ENCODE measurements at regions not wholly inside any gene's neighbourhood (a gene's known extent, or its start where the extent isn't known, plus 50 kb on each side); places are given as distances from the start of the nearest gene placed in this dataset.

DNA sequence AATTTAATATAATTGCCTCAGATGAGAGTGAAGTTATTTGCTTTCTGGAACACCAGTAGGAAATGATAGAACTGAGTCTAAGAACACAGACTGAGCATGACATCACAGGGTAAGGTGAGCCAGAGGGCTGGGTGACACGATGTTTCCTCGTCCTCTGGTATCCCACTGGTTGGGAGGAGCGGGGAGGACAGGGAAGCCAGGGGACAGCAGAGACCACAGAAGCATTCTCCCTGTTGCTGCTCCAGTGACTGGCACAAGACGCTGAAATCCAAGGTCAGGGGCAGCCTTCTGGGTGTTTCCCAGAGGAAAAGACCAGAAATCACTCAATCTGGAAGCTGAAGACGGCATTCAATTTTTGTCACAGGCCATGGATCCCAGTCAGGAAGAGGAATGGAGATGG lies 363.4 kb upstream of the SOX11 start:
- Histone ChIP-seq H3K9me3 (ENCODE audit: control insufficient read depth, low read length) (no peaks in the 10 kb centered on the region), H3K4me3 (ENCODE audit: low read length) (no peak overlapping the region), H3K27me3 (ENCODE audit: control insufficient read depth, insufficient read depth, low read length) (no peaks in the 10 kb centered on the region), H3K36me3 (ENCODE audit: control insufficient read depth, insufficient read depth, low read length) (no peaks in the 10 kb centered on the region), H3K9ac (ENCODE audit: low read length) (no peak overlapping the region), H3K4me1 (ENCODE audit: control insufficient read depth, insufficient read depth, low read length) (no peaks in the 10 kb centered on the region)

DNA sequence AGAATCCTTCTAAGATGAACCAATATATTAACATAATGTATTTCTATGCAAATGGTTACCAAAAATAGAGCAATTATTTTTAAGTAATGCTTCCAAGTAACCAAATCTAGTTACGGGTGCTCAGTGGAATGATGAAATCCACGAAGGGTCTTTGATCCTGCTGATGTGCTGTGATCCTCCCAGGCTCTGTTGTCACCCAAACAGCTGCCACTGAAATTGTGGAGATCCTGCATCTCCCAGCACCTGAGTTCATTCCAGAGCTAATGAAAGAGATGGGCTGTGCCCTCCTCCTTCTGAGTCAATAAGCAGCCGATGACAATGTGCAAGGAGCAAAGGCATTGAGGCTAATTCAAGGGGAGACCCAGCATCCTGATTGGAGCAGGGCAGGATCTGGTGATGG lies 362.4 kb upstream of the SOX11 start:
- H3K4me3 ChIP-seq (ENCODE audit: low read length): no peak overlapping the region
- H3K36me3 ChIP-seq (ENCODE audit: control insufficient read depth, insufficient read depth, low read length): no peaks in the 10 kb centered on the region
- no peak overlapping the region for H3K9ac ChIP-seq (ENCODE audit: low read length)
- no peaks in the 10 kb centered on the region for H3K27me3 ChIP-seq (ENCODE audit: control insufficient read depth, insufficient read depth, low read length)
- no peaks in the 10 kb centered on the region for H3K4me1 ChIP-seq (ENCODE audit: control insufficient read depth, insufficient read depth, low read length)
- no peaks in the 10 kb centered on the region for H3K9me3 ChIP-seq (ENCODE audit: control insufficient read depth, low read length)

DNA sequence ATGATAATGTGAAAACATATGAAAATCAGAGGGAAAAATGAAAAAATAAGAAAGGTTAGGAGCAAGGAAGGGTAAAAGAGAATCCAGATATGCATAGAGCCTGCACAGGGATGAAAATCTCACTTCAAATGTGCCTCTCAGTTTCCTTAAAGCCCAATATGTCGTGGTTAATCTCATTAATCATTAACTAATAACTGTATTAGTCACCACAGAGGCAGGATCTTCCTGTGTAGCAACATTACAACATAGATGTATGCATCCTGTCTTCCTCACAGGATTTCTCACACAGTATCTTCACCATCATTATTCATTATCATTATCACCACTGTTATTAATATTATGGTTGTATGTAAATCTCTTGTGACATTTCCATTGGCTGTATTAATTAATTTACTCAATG lies 361.2 kb upstream of the SOX11 start:
- Histone ChIP-seq H3K27me3 (ENCODE audit: control insufficient read depth, insufficient read depth, low read length) (no peaks in the 10 kb centered on the region), H3K9me3 (ENCODE audit: control insufficient read depth, low read length) (no peaks in the 10 kb centered on the region), H3K9ac (ENCODE audit: low read length) (no peak overlapping the region), H3K36me3 (ENCODE audit: control insufficient read depth, insufficient read depth, low read length) (no peaks in the 10 kb centered on the region), H3K4me3 (ENCODE audit: low read length) (no peak overlapping the region), H3K4me1 (ENCODE audit: control insufficient read depth, insufficient read depth, low read length) (no peaks in the 10 kb centered on the region)

DNA sequence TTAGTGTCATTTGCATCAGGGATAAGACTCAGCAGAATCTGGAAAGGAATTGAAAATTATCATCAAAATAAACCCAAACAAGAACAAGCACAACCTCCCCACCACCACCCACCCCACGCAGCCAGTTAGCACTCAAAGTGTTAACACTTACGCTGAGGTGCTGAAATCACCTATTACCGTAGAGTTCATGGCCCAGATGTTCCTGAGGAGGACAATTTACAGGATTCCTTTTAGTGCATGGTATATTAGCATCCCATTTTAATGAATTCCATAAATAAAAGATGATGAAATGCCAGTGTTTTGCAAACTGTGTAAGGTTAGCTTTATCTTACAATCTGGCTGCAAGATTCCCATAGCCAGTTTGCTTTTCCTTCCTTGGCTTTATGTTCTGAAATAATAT lies 359.3 kb upstream of the SOX11 start:
- Histone ChIP-seq H3K27me3 (ENCODE audit: control insufficient read depth, insufficient read depth, low read length) (no peaks in the 10 kb centered on the region), H3K4me1 (ENCODE audit: control insufficient read depth, insufficient read depth, low read length) (no peaks in the 10 kb centered on the region), H3K36me3 (ENCODE audit: control insufficient read depth, insufficient read depth, low read length) (no peaks in the 10 kb centered on the region), H3K4me3 (ENCODE audit: low read length) (no peak overlapping the region), H3K9ac (ENCODE audit: low read length) (no peak overlapping the region), H3K9me3 (ENCODE audit: control insufficient read depth, low read length) (no peaks in the 10 kb centered on the region)

DNA sequence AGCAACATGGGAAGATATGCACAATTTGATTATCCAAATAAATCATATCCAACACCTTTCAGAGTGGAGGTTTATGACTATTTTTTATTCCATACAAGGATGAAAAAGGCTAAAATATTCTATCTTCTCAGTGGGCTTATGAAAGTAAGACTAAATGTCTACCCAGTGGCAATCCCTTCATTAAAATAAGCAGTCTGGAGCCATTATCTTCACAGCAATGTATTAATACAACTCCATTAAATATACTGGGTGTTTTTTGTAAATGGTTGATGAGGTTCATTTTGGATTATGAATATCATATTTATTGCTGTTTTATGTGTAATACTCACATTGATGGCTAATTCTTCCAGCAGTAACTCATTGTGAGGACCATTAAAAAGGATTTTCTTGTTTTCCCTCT lies 352.7 kb upstream of the SOX11 start:
- no peaks in the 10 kb centered on the region for H3K4me1 ChIP-seq (ENCODE audit: control insufficient read depth, insufficient read depth, low read length)
- H3K36me3 ChIP-seq (ENCODE audit: control insufficient read depth, insufficient read depth, low read length): no peaks in the 10 kb centered on the region
- no peaks in the 10 kb centered on the region for H3K9me3 ChIP-seq (ENCODE audit: control insufficient read depth, low read length)
- no peaks in the 10 kb centered on the region for H3K27me3 ChIP-seq (ENCODE audit: control insufficient read depth, insufficient read depth, low read length)
- no peak overlapping the region for H3K9ac ChIP-seq (ENCODE audit: low read length)
- no peak overlapping the region for H3K4me3 ChIP-seq (ENCODE audit: low read length)

DNA sequence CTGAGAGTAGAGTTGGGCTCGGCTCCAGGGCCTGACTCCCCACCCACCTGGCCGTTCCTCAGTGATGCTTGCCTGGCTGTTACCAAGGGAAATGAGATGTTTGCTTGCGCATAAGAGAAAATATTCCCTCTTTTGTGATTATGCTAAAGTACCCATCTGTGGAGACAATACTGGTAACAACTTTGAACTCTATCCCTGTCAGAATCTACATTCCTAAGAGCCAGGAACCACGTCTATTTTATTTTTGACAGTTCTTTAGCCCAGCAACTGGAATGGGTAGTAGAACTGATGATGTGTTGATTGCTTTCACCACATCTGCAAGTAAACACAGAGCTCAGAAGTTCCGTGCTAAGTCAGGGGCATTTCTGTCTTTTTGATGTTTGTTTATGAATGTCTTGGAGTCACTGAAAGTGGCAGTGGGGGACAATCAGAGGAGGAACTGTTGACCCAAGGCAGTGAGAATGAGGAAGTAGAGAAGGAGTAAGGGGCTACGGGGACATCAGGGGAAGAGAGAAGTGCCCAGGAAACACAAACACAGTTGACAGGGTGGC lies 348.3 kb upstream of the SOX11 start:
- H3K4me1 ChIP-seq (ENCODE audit: control insufficient read depth, insufficient read depth, low read length): no peaks in the 10 kb centered on the region
- H3K27me3 ChIP-seq (ENCODE audit: control insufficient read depth, insufficient read depth, low read length): no peaks in the 10 kb centered on the region
- H3K9ac ChIP-seq (ENCODE audit: low read length): no peak overlapping the region
- H3K36me3 ChIP-seq (ENCODE audit: control insufficient read depth, insufficient read depth, low read length): no peaks in the 10 kb centered on the region
- H3K4me3 ChIP-seq (ENCODE audit: low read length): no peak overlapping the region
- no peaks in the 10 kb centered on the region for H3K9me3 ChIP-seq (ENCODE audit: control insufficient read depth, low read length)

DNA sequence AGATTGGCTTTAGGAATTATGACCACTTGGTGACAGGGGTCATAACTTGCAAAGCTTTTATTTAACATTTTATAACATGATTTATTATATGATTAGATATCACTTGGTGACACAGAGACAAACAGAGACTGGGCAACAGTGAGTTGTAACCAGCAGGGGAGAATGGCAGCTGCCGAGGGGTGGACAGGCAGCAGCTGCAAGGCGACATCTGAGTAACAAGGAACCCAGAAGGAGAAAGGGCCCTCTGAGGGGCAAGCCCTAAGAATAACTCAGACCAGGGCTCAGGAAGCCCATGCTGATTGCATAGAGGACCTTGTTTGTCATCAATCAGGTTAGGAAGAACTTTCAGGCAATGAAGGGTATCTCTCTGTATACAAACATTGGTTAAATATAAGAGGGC lies 339.9 kb upstream of the SOX11 start:
- Histone ChIP-seq H3K36me3 (ENCODE audit: control insufficient read depth, insufficient read depth, low read length) (no peaks in the 10 kb centered on the region), H3K9me3 (ENCODE audit: control insufficient read depth, low read length) (no peaks in the 10 kb centered on the region), H3K4me1 (ENCODE audit: control insufficient read depth, insufficient read depth, low read length) (no peaks in the 10 kb centered on the region), H3K27me3 (ENCODE audit: control insufficient read depth, insufficient read depth, low read length) (no peaks in the 10 kb centered on the region), H3K9ac (ENCODE audit: low read length) (no peak overlapping the region), H3K4me3 (ENCODE audit: low read length) (no peak overlapping the region)

DNA sequence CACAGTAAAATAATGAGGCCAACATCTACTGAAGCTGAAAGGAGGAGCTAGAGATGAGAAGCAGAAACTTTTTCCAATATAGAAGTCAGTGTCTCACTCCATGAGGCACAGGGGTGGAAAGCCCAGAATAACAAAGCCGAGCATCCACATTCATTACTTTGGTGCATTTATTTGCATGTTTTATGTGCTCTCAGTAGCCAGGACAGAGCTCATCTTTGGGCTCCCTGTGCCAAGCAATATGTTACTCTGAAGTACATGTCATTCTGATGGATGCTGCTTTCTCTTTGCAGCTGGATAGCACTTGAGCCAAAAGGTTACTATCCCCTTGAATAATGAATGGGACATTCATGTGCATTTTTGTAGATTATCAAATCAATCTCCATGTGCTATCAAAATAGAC lies 338.6 kb upstream of the SOX11 start:
- no peaks in the 10 kb centered on the region for H3K27me3 ChIP-seq (ENCODE audit: control insufficient read depth, insufficient read depth, low read length)
- no peak overlapping the region for H3K4me3 ChIP-seq (ENCODE audit: low read length)
- H3K9ac ChIP-seq (ENCODE audit: low read length): no peak overlapping the region
- no peaks in the 10 kb centered on the region for H3K36me3 ChIP-seq (ENCODE audit: control insufficient read depth, insufficient read depth, low read length)
- H3K9me3 ChIP-seq (ENCODE audit: control insufficient read depth, low read length): no peaks in the 10 kb centered on the region
- H3K4me1 ChIP-seq (ENCODE audit: control insufficient read depth, insufficient read depth, low read length): no peaks in the 10 kb centered on the region

DNA sequence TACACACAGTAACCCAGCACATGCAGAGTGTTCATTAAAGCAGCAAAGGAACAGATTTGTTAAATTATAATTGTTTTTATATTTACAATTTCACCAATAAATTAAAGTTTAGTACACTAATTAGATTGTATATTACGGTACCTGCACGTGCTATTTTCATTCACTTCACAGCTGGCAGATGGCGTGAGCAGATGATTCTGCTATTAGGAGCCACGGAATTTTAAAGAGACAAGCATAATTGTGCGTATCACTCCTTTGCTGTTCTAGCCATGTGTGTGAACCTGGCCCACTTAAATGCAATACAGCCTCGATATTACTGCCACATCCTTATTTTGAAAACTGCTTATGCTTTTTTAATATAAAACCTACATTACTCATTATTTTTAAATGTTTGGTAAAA lies 332.8 kb upstream of the SOX11 start:
- H3K9ac ChIP-seq (ENCODE audit: low read length): no peak overlapping the region
- no peaks in the 10 kb centered on the region for H3K27me3 ChIP-seq (ENCODE audit: control insufficient read depth, insufficient read depth, low read length)
- no peaks in the 10 kb centered on the region for H3K9me3 ChIP-seq (ENCODE audit: control insufficient read depth, low read length)
- H3K4me3 ChIP-seq (ENCODE audit: low read length): no peak overlapping the region
- peaks cover 3% of the 10 kb centered on the region for H3K4me1 ChIP-seq (ENCODE audit: control insufficient read depth, insufficient read depth, low read length)
- H3K36me3 ChIP-seq (ENCODE audit: control insufficient read depth, insufficient read depth, low read length): no peaks in the 10 kb centered on the region

DNA sequence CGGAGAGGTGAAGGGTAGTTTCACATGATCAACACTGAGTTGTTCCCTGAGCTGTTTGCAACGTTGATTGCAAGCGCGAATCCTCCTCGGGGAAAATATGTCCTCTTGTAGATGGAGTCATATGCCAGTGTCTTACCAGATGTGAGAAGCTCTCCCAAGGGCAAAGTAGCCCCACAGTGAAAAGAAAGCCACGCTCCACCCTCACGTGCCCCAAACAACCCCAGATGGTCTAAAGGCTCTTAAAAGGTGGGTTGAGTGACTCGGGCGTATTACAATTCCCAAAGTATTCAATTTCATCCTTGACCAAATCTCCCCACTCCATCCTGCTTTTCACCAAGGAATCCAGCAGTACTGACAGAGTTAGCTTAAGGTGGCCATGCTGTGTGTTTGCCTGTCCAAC lies 332.1 kb upstream of the SOX11 start:
- H3K4me1 ChIP-seq (ENCODE audit: control insufficient read depth, insufficient read depth, low read length): peaks cover 8% of the 10 kb centered on the region
- H3K36me3 ChIP-seq (ENCODE audit: control insufficient read depth, insufficient read depth, low read length): no peaks in the 10 kb centered on the region
- H3K4me3 ChIP-seq (ENCODE audit: low read length): no peak overlapping the region
- no peaks in the 10 kb centered on the region for H3K9me3 ChIP-seq (ENCODE audit: control insufficient read depth, low read length)
- H3K27me3 ChIP-seq (ENCODE audit: control insufficient read depth, insufficient read depth, low read length): no peaks in the 10 kb centered on the region
- no peak overlapping the region for H3K9ac ChIP-seq (ENCODE audit: low read length)

DNA sequence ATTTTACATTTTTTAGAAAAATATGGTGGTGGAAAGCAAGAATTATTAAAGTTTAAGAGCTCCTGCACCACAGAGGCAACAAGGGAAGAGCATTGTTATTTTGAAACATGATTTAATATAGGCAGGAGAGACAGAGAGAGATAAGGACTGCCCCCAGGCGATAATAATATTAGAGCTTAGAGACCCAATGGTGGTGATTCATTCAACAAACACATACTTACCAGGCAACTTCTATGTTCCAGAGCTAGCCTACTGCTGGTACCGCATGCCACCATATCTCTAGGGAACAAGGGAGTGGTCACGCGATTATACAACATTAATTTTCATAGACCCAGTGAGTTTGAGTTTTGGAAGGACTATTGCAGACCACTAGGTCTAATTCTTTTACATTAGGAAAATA lies 327.8 kb upstream of the SOX11 start:
- Histone ChIP-seq H3K36me3 (ENCODE audit: control insufficient read depth, insufficient read depth, low read length) (no peaks in the 10 kb centered on the region), H3K9me3 (ENCODE audit: control insufficient read depth, low read length) (no peaks in the 10 kb centered on the region), H3K27me3 (ENCODE audit: control insufficient read depth, insufficient read depth, low read length) (no peaks in the 10 kb centered on the region), H3K4me3 (ENCODE audit: low read length) (no peak overlapping the region), H3K9ac (ENCODE audit: low read length) (no peak overlapping the region), H3K4me1 (ENCODE audit: control insufficient read depth, insufficient read depth, low read length) (peaks cover 13% of the 10 kb centered on the region)

DNA sequence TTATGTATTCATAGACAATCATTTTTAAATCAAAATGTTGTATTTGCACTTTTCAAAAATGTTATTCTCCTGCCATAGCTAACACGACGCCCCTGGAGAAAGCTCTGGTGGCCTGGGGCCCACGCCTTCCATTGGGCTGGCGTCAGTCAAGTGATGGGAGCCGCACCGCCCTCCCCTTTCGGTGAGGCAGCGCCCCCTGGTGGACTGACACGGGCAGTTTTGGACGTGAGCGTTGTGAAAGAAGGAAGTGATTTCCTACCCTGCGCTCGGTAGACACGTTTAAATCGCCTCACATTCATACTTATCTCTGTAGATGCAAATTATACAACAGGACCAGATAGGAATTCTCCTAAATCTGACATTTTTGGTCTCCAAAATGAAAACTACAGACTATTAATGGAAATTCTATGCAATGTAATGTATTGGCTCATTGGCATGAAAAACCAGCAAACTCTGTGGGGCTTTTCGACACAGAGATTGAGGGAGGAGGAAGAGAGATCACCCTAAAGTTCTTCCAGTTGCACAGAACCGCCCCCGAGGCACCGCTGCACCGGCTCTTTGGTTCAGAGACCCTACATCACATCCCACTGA lies 326.2 kb upstream of the SOX11 start:
- no peak overlapping the region for H3K9ac ChIP-seq (ENCODE audit: low read length)
- H3K36me3 ChIP-seq (ENCODE audit: control insufficient read depth, insufficient read depth, low read length): no peaks in the 10 kb centered on the region

DNA sequence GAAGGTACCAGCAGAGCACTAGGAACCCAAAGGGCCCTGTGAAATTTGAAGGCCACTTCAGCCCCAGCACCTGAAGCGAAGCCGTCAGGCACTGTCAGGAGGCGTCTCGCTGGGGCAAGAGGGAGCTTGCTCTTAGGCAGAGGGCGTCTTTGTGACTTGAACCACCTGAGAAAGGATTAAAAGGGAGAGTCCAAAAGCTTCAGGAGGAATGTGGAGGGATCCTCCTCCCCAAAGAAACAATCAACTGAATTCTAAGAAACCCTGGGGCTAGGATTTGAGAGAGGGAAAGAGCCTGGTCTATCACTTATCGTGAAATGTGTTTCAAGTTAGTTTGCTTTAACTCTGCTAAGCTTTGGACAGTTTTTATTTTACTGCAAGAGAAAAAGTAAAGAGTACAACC lies 324.9 kb upstream of the SOX11 start:
- H3K4me1 ChIP-seq (ENCODE audit: control insufficient read depth, insufficient read depth, low read length): peaks cover 13% of the 10 kb centered on the region
- H3K27me3 ChIP-seq (ENCODE audit: control insufficient read depth, insufficient read depth, low read length): no peaks in the 10 kb centered on the region

More for the DNA sequence above, 326.2 kb upstream of the SOX11 start:
- Histone ChIP-seq H3K4me3 (ENCODE audit: low read length) (no peak overlapping the region), H3K4me1 (ENCODE audit: control insufficient read depth, insufficient read depth, low read length) (peaks cover 13% of the 10 kb centered on the region), H3K27me3 (ENCODE audit: control insufficient read depth, insufficient read depth, low read length) (no peaks in the 10 kb centered on the region), H3K9me3 (ENCODE audit: control insufficient read depth, low read length) (no peaks in the 10 kb centered on the region)

More for the DNA sequence above, 324.9 kb upstream of the SOX11 start:
- no peak overlapping the region for H3K4me3 ChIP-seq (ENCODE audit: low read length)
- H3K36me3 ChIP-seq (ENCODE audit: control insufficient read depth, insufficient read depth, low read length): no peaks in the 10 kb centered on the region
- no peak overlapping the region for H3K9ac ChIP-seq (ENCODE audit: low read length)
- no peaks in the 10 kb centered on the region for H3K9me3 ChIP-seq (ENCODE audit: control insufficient read depth, low read length)

All from mucosa of stomach (tissue), 1 donor.